ENCODE measurements at regions not wholly inside any gene's neighbourhood (a gene's known extent, or its start where the extent isn't known, plus 50 kb on each side); places are given as distances from the start of the nearest gene placed in this dataset.

- Histone ChIP-seq H3K27ac (ENCODE audit: low read depth) (no peak overlapping the region), H3K4me3 (ENCODE audit: low read depth, low read length) (no peak overlapping the region), H3K36me3 (ENCODE audit: insufficient read depth) (no peaks in the 10 kb centered on the region), H3K4me1 (ENCODE audit: insufficient read depth) (no peaks in the 10 kb centered on the region)
- WGBS: 97% methylated on average over 3 of the region's 3 CpGs
- DNase-seq (ENCODE audit: extremely low spot score): no peak
These were observed 58.5 kb downstream of the MAIP1 start for GRCh38 chr2:200013906-200014305.

GRCh38 chr2:200021449-200022114 lies 66.2 kb downstream of the MAIP1 start:
- no peaks in the 10 kb centered on the region for H3K4me1 ChIP-seq (ENCODE audit: insufficient read depth)
- H3K27ac ChIP-seq (ENCODE audit: low read depth): no peak overlapping the region
- WGBS: 90% methylated on average over 5 of the region's 5 CpGs
- H3K4me3 ChIP-seq (ENCODE audit: low read depth, low read length): no peak overlapping the region
- no peak for DNase-seq (ENCODE audit: extremely low spot score)
- no peaks in the 10 kb centered on the region for H3K36me3 ChIP-seq (ENCODE audit: insufficient read depth)

- no peak overlapping the region for H3K4me3 ChIP-seq (ENCODE audit: low read depth, low read length)
- H3K27ac ChIP-seq (ENCODE audit: low read depth): no peak overlapping the region
- no peaks in the 10 kb centered on the region for H3K4me1 ChIP-seq (ENCODE audit: insufficient read depth)
- no peaks in the 10 kb centered on the region for H3K36me3 ChIP-seq (ENCODE audit: insufficient read depth)
- no peak for DNase-seq (ENCODE audit: extremely low spot score)
- WGBS: 93% methylated on average over 2 of the region's 2 CpGs
These were observed 67.1 kb downstream of the MAIP1 start for GRCh38 chr2:200022511-200022910.

GRCh38 chr2:200023570-200023969 lies 68.2 kb downstream of the MAIP1 start:
- Histone ChIP-seq H3K4me1 (ENCODE audit: insufficient read depth) (no peaks in the 10 kb centered on the region), H3K27ac (ENCODE audit: low read depth) (no peak overlapping the region), H3K36me3 (ENCODE audit: insufficient read depth) (no peaks in the 10 kb centered on the region), H3K4me3 (ENCODE audit: low read depth, low read length) (no peak overlapping the region)
- DNase-seq (ENCODE audit: extremely low spot score): no peak
- 95% methylated on average over 1 of the region's 1 CpG for WGBS

GRCh38 chr2:200025717-200026116 lies 70.3 kb downstream of the MAIP1 start:
- Histone ChIP-seq H3K36me3 (ENCODE audit: insufficient read depth) (no peaks in the 10 kb centered on the region), H3K4me1 (ENCODE audit: insufficient read depth) (no peaks in the 10 kb centered on the region), H3K27ac (ENCODE audit: low read depth) (no peak overlapping the region), H3K4me3 (ENCODE audit: low read depth, low read length) (no peak overlapping the region)
- DNase-seq (ENCODE audit: extremely low spot score): no peak
- 49% methylated on average over 2 of the region's 2 CpGs for WGBS

GRCh38 chr2:200026332-200027230 lies 71.2 kb downstream of the MAIP1 start:
- no peak overlapping the region for H3K4me3 ChIP-seq (ENCODE audit: low read depth, low read length)
- H3K27ac ChIP-seq (ENCODE audit: low read depth): no peak overlapping the region
- H3K36me3 ChIP-seq (ENCODE audit: insufficient read depth): no peaks in the 10 kb centered on the region
- DNase-seq (ENCODE audit: extremely low spot score): no peak
- WGBS: 58% methylated on average over 7 of the region's 7 CpGs
- no peaks in the 10 kb centered on the region for H3K4me1 ChIP-seq (ENCODE audit: insufficient read depth)

GRCh38 chr2:200028998-200029397 lies 73.6 kb downstream of the MAIP1 start:
- 87% methylated on average over 1 of the region's 1 CpG for WGBS
- Histone ChIP-seq H3K4me3 (ENCODE audit: low read depth, low read length) (no peak overlapping the region), H3K4me1 (ENCODE audit: insufficient read depth) (no peaks in the 10 kb centered on the region), H3K36me3 (ENCODE audit: insufficient read depth) (no peaks in the 10 kb centered on the region), H3K27ac (ENCODE audit: low read depth) (no peak overlapping the region)
- DNase-seq (ENCODE audit: extremely low spot score): no peak

- DNase-seq (ENCODE audit: extremely low spot score): no peak
- Histone ChIP-seq H3K27ac (ENCODE audit: low read depth) (no peak overlapping the region), H3K4me1 (ENCODE audit: insufficient read depth) (no peaks in the 10 kb centered on the region), H3K4me3 (ENCODE audit: low read depth, low read length) (no peak overlapping the region), H3K36me3 (ENCODE audit: insufficient read depth) (no peaks in the 10 kb centered on the region)
- WGBS: 90% methylated on average over 1 of the region's 1 CpG
These were observed 77.5 kb downstream of the MAIP1 start for GRCh38 chr2:200032895-200033294.

GRCh38 chr2:200033929-200034328 lies 78.5 kb downstream of the MAIP1 start:
- Histone ChIP-seq H3K4me3 (ENCODE audit: low read depth, low read length) (no peak overlapping the region), H3K4me1 (ENCODE audit: insufficient read depth) (no peaks in the 10 kb centered on the region), H3K36me3 (ENCODE audit: insufficient read depth) (no peaks in the 10 kb centered on the region), H3K27ac (ENCODE audit: low read depth) (no peak overlapping the region)
- DNase-seq (ENCODE audit: extremely low spot score): no peak
- whole genome bisulfite sequencing: 35% methylated on average over 3 of the region's 3 CpGs

GRCh38 chr2:200034816-200035215 lies 79.4 kb downstream of the MAIP1 start:
- Histone ChIP-seq H3K4me1 (ENCODE audit: insufficient read depth) (no peaks in the 10 kb centered on the region), H3K27ac (ENCODE audit: low read depth) (no peak overlapping the region)

GRCh38 chr2:200039724-200040650 lies 84.6 kb downstream of the MAIP1 start:
- DNase-seq (ENCODE audit: extremely low spot score): peak; percentile 55
- no peaks in the 10 kb centered on the region for H3K36me3 ChIP-seq (ENCODE audit: insufficient read depth)
- no peaks in the 10 kb centered on the region for H3K4me1 ChIP-seq (ENCODE audit: insufficient read depth)
- H3K27ac ChIP-seq (ENCODE audit: low read depth): no peak overlapping the region
- 38% methylated on average over 7 of the region's 7 CpGs for WGBS
- no peak overlapping the region for H3K4me3 ChIP-seq (ENCODE audit: low read depth, low read length)

More at GRCh38 chr2:200034816-200035215, 79.4 kb downstream of the MAIP1 start:
- H3K36me3 ChIP-seq (ENCODE audit: insufficient read depth): no peaks in the 10 kb centered on the region
- no peak overlapping the region for H3K4me3 ChIP-seq (ENCODE audit: low read depth, low read length)
- DNase-seq (ENCODE audit: extremely low spot score): no peak

GRCh38 chr2:200040831-200041230 lies 85.4 kb downstream of the MAIP1 start:
- no peak overlapping the region for H3K27ac ChIP-seq (ENCODE audit: low read depth)
- no peak for DNase-seq (ENCODE audit: extremely low spot score)
- H3K4me1 ChIP-seq (ENCODE audit: insufficient read depth): no peaks in the 10 kb centered on the region
- H3K4me3 ChIP-seq (ENCODE audit: low read depth, low read length): no peak overlapping the region
- 83% methylated on average over 2 of the region's 2 CpGs for WGBS
- no peaks in the 10 kb centered on the region for H3K36me3 ChIP-seq (ENCODE audit: insufficient read depth)

- Histone ChIP-seq H3K4me1 (ENCODE audit: insufficient read depth) (no peaks in the 10 kb centered on the region), H3K36me3 (ENCODE audit: insufficient read depth) (no peaks in the 10 kb centered on the region), H3K4me3 (ENCODE audit: low read depth, low read length) (no peak overlapping the region), H3K27ac (ENCODE audit: low read depth) (no peak overlapping the region)
- DNase-seq (ENCODE audit: extremely low spot score): no peak
- 94% methylated on average over 2 of the region's 2 CpGs for WGBS
These were observed 86.3 kb downstream of the MAIP1 start for GRCh38 chr2:200041639-200042038.
